Dermis blood vessel endothelial cell (primary cell): ENCODE measurements at regions not wholly inside any gene's neighbourhood (a gene's known extent, or its start where the extent isn't known, plus 50 kb on each side); places are given as distances from the start of the nearest gene placed in this dataset.
A peak's percentile ranks its signal among the peaks of the same experiment; 100 is the strongest.
"Not testable (repeated sequence)": the region's sequence is repeated elsewhere in the genome, so short reads cannot be mapped to it uniquely, and the experiment has no call there.

Source experiments
- DNase-seq: peaks from one replicate; pipeline ENCODE4 v3.0.0; 2010

DNA sequence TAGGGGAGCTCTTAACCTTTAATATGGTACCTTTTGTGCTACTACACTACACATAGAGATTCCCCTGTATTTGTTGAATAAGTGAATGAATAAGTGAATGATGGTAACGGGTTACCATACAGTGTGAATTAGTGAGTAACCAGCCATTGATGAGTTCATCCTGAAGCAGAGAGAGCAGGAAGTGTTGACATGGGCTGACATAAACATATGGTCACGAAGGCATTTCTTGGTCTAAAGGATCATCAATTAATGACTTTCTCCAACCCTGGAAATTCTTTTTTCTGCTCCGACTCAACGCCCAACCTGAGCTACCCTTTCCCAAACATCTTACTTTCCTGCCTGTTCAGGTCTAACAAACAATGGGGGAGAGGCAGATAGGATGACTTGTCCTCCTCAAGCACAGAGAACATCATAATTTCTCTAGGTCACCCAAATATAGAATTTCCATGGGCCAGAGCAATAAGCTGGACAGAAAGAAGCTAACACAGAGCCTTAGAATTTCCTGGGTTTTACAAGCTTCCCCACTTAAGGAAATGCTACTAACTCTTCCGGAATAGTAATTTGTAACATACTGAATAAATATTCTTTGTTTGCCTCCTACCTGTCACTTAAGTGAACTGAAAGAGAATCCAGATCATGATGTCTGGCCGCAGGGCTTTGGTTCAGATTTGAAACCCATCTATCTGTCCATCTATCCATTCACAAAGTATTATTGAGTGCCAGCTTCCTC, 114.7 kb upstream of the NGF start:
- DNase-seq, result no peak

DNA sequence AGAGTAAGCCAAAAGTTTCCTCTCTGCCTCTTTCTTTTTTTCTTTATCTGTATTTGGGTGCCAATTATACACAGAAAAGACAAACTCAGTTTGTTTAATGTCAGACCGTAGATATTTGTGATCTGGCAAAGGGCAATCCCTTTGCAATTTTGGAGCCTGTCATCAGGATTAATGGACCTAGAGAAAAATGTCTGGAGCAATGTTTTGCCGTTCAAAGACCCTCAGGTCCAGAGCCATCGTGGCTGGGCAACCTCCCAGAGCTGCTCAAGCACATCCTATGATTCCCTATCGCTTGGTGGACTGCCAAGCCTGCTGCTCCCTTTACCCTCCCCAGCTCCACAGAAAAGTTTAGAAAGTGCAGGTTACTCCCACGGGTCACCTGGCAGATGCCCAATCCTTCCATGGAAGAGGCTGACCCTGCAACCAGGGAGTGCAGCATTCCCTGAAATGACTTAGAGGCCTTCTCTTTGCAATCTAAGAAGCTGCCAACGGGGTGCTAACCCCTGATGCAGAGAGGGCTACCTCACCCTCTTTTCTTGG, 112.5 kb upstream of the NGF start:
- no peak for DNase-seq

DNA sequence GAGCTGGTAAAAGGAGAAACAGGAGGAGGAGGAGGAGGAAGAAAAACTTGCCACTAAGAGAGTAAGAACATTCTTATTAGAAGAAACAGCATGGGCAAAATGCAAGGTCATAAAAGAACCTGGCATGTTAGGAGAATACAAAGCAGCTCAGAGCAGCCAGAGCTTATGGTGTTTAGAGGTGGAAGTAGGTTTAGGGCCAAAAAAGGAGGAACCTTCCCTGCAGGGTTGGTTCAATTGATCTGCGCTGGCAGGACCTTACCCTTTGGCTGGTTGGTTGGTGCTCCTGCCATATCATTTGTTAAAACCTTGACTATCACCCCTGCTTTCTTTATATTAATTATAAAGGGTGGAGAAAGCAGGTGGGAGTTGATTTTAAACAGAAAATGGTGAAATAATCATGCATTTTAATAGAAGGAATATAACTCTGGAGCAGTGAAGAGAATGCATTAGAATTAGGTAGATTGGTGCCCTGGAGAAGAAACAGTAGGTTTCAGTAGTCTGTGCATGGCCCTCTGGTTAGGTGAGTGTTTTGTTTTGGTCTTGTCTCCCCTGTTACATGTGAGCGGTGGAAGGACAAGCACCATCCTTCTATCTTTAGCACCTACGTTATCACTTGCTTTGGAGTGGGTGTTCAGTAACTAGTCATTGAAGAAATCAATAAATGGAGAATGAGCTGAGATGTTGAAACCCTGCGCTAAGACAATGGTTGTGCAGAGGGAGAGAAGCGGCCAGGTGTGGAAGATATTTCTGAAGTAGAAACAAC, 110.4 kb upstream of the NGF start:
- no peak for DNase-seq

GRCh38 chr1:115447672-115448071, 109.6 kb upstream of the NGF start:
- no peak for DNase-seq

DNA sequence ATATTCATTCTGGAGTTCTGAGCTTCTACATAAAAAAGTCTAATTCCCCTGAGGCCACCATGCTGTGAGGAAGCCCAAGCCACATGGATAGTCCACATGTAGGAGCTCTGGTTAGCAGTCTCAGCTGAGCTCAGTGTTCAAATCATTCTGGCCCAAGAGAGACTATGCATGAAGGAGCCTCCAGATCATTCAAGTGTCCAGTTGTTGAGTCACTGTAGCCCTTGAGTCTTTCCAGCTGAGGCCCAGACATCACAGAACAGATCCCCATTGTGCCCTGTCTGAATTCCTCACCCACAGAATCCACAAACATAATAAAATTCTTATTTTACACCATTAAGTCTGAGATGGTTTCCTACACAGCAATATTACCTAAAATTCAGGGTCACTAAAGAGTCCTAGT, 107.0 kb upstream of the NGF start:
- no peak for DNase-seq

DNA sequence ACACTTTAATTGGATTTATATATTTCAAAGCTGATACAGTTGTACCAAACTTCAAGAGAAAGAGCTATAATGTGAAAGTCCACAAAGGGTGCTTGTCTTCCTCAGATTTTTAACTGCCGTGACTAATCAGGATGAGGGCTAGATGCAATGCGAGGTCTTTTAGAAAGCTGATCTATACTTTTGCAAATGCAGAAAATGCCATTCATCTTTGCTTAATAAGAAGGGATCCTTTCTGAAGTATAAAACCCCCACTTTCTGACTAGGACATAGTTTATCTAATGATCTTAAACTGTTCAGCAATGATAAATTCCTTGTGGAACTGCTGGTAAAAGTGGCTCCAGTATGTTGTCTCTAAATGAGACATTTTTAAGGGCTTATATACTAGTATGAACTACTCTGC, 102.7 kb upstream of the NGF start:
- DNase-seq, result no peak

DNA sequence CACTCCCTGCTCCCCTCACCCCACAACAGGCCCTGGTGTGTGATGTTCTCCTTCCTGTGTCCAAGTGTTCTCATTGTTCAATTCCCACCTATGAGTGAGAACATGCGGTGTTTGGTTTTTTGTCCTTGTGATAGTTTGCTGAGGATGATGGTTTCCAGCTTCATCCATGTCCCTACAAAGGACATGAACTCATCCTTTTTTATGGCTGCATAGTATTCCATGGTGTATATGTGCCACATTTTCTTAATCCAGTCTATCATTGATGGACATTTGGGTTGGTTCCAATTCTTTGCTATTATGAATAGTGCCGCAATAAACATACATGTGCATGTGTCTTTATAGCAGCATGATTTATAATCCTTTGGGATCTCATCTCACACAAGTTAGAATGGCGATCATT, 101.5 kb upstream of the NGF start:
- DNase-seq, result not testable (repeated sequence)

GRCh38 chr1:115437196-115437595, 99.1 kb upstream of the NGF start:
- DNase-seq, result no peak

GRCh38 chr1:115436596-115436995, 98.5 kb upstream of the NGF start:
- no peak for DNase-seq

- no peak for DNase-seq
Observed at GRCh38 chr1:115433483-115433882, 95.4 kb upstream of the NGF start.

- DNase-seq, result no peak
Observed at GRCh38 chr1:115432061-115432460, 94.0 kb upstream of the NGF start.

GRCh38 chr1:115430441-115431158, 92.6 kb upstream of the NGF start:
- peak; percentile 13 for DNase-seq

DNA sequence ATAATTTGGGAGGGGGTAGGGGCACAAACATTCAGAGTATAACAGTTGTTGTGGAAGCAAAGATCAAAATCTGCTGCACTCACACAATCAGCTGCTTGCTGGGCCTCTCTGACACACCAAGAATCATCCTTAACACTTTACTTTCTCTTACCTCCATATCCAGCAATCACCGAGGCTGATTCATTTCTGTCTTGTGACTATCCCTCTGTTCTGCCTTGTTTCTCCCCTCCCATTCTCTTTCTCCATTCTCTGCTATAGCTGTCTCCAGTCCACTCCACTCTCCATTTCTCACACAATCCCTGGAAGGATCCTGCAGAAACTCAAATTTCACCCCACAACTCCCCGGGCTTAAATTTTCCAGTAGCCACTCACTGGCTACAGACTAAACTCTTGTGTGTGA, 91.8 kb upstream of the NGF start:
- DNase-seq, result no peak

- DNase-seq, result no peak
Observed at GRCh38 chr1:115429241-115429640, 91.2 kb upstream of the NGF start.

DNA sequence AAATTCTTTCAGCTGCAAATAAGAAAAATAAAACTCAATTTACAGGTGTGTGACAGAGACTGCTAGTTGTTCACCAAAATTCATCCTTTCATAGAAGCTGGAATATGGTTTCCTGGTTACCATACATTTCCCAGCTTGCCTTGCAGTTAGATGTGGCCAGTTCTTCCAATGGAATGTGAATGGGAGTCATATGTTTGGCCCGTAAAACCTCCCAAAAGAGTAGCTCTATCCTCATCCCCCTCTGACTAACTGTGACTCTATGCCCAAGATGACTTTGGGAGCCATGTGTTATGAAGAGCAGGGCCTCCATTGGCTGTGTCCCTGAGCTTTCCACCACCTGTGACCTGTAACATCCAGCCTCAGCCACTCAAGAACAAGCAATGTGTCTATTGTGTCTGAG, 90.6 kb upstream of the NGF start:
- DNase-seq, result no peak

DNA sequence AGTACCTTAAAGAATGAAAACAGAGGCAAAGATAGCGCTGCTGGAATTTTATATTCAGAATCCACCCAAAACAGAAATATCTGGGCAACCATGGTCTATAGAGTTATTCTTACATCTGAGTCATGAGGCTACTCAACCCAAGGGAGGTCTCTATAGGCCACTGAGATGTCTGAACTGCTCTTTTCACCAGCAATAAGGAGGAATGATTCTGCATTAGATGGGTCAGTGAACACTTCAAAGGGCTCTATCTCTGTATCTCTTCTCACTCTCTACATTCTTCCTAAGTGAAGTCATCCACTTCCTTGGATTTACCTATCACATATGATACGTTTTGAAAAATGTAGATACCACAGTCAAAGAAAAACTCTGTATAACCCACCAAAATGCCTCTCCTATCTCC, 90.2 kb upstream of the NGF start:
- DNase-seq, result no peak

GRCh38 chr1:115426956-115427355, 88.9 kb upstream of the NGF start:
- no peak for DNase-seq

- peak; percentile 31 for DNase-seq
Observed at GRCh38 chr1:115426231-115426771, 88.3 kb upstream of the NGF start.

DNA sequence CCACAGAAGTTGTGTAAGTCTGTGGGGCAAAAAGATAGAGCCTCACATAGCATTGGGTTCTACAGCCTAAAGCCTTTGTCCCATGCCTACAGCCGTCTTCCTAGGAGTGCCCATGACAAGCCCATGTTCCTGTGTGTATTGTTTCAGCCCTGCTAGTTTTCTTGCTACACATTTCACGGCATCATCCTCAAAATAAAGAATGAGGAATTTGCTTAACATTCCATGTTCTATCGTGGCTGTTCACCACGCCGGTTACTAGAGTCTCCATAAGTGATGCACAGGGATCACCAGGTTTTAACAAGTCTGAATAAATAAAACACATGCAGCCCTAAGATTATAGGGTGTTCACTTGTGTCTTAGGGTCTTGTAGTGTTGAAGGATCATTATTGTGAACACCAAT, 87.4 kb upstream of the NGF start:
- DNase-seq, result no peak

GRCh38 chr1:115423776-115424175, 85.7 kb upstream of the NGF start:
- no peak for DNase-seq

DNA sequence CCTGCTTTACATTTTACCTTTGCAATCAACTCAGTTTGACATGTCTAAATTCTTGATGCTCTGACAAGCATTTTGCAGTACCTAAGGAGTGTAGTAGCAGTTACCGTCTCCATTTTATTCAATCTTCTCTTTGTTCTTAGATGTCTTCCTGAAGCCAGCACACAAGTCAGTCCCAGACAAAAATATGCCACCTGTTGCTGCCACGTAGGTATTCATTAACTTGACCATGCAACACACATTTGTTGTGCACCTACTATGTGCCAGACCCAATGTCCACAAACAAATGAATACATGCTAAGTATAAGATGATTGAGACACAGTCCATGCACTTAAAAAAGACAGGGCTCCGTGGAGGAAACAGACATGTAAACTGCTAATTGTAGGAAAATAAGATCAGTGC, 81.5 kb upstream of the NGF start:
- no peak for DNase-seq

- no peak for DNase-seq
Observed at GRCh38 chr1:115413621-115414020, 75.6 kb upstream of the NGF start.

DNA sequence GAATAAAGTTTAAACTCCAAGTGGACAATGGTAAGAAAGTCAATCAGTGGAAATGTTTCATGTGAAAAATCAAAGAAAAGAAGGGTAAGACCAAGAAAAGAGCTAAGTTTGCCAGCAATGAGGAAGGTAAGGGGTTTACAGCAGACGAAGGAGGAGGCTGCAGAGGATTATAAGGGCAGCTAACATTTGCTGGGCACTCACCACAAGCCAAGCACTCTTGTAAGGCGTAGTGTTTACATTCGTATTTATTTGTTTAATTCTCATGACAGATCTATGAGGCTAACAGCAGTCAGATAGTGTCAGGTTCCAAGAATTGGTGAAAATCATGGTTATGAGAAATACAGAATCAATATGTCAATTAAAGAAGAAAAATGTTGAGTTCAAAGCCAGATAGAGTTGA, 75.2 kb upstream of the NGF start:
- no peak for DNase-seq
